GM19025 (cell line): ENCODE measurements at regions not wholly inside any gene's neighbourhood (a gene's known extent, or its start where the extent isn't known, plus 50 kb on each side); places are given as distances from the start of the nearest gene placed in this dataset.

Experiments
- ATAC-seq: cut with Tn5 transposase; IDR thresholded peaks from one replicate; pipeline ENCODE4 v1.9.1; 2021; ENCODE audit warnings: mild to moderate bottlenecking, low read depth, moderate library complexity; ENCODE audit not compliant: unreplicated experiment

GRCh38 chr5:29795096-29795652, 1398.3 kb upstream of the CDH6 start:
- no peak for ATAC-seq

- no peak for ATAC-seq
Observed at GRCh38 chr5:29794141-29794787, 1399.2 kb upstream of the CDH6 start.

- no peak for ATAC-seq
Observed at GRCh38 chr5:29790281-29790680, 1403.2 kb upstream of the CDH6 start.

- no peak for ATAC-seq
Observed at GRCh38 chr5:29780401-29780800, 1413.1 kb upstream of the CDH6 start.

- no peak for ATAC-seq
Observed at GRCh38 chr5:29779141-29779540, 1414.3 kb upstream of the CDH6 start.

- ATAC-seq: no peak
Observed at GRCh38 chr5:29777373-29777772, 1416.1 kb upstream of the CDH6 start.

- ATAC-seq: no peak
Observed at GRCh38 chr5:29770936-29771335, 1422.5 kb upstream of the CDH6 start.

- no peak for ATAC-seq
Observed at GRCh38 chr5:29769474-29769873, 1424.0 kb upstream of the CDH6 start.

GRCh38 chr5:29758986-29759421, 1434.5 kb upstream of the CDH6 start:
- no peak for ATAC-seq

- no peak for ATAC-seq
Observed at GRCh38 chr5:29750453-29750852, 1443.0 kb upstream of the CDH6 start.

- ATAC-seq: no peak
Observed at GRCh38 chr5:29744618-29745017, 1448.9 kb upstream of the CDH6 start.

- ATAC-seq: no peak
Observed at GRCh38 chr5:29720954-29721353, 1472.5 kb upstream of the CDH6 start.

GRCh38 chr5:29719171-29719570, 1474.3 kb upstream of the CDH6 start:
- no peak for ATAC-seq

- no peak for ATAC-seq
Observed at GRCh38 chr5:29715167-29715566, 1478.3 kb upstream of the CDH6 start.

- ATAC-seq: no peak
Observed at GRCh38 chr5:29702875-29703274, 1490.6 kb upstream of the CDH6 start.

GRCh38 chr5:29701600-29701999, 1491.9 kb upstream of the CDH6 start:
- ATAC-seq: no peak

GRCh38 chr5:29697785-29698414, 1495.6 kb upstream of the CDH6 start:
- ATAC-seq: no peak

GRCh38 chr5:29697278-29697677, 1496.2 kb upstream of the CDH6 start:
- no peak for ATAC-seq

GRCh38 chr5:29672678-29673077, 1520.8 kb upstream of the CDH6 start:
- ATAC-seq: no peak

- no peak for ATAC-seq
Observed at GRCh38 chr5:29662876-29663275, 1530.6 kb upstream of the CDH6 start.

- no peak for ATAC-seq
Observed at GRCh38 chr5:29654954-29655353, 1538.5 kb upstream of the CDH6 start.

- no peak for ATAC-seq
Observed at GRCh38 chr5:29649321-29649720, 1544.2 kb upstream of the CDH6 start.
